NCI-H345 treated with DMSO at 0.1 percent for 48 hours (cell line): ENCODE measurements at regions not wholly inside any gene's neighbourhood (a gene's known extent, or its start where the extent isn't known, plus 50 kb on each side); places are given as distances from the start of the nearest gene placed in this dataset.

Experiments
- DNase-seq: peaks from one replicate; lab custom pipeline; 2025; ENCODE audit not compliant: unreplicated experiment; lab: John Stamatoyannopoulos, UW

DNA sequence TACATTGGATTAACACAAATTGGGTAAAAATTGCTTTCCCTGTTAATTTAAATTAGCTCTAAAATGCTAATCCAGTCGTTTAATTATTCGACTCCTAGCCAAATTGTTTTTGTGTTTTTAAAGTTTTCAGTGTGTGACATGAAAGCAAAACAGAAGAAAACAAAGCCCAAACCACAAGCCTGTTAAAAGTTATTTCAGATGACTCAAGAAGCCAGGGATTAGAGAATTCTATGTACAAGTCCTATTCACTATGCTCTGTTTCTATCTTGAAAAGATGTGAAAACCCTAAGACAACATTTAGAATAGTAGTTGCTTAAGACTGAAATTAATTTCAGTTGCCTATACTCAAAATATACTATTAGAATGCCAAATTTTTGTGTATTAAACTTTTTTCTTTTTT, 294.8 kb upstream of the ADAMTS5 start:
- no peak for DNase-seq

DNA sequence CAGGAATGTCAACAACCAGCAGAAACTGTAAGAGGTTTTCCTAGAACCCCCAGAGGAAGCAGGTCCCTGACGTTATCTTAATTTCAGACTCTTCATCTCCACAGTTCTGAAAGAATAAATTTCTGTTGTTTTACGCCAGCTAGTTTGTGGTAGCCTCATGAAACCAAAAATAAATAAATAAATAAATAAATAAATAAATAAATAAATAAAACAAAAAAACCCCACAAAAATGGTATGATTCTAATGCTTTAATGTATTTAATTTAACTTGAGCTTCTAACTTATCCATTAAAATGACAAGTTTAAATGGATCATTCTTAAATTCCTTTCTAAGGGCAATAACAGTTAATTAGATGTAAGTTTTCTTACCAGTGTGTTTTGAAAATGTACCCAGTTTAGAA, 293.8 kb upstream of the ADAMTS5 start:
- DNase-seq, result no peak

- DNase-seq, result no peak
These were observed 292.0 kb upstream of the ADAMTS5 start for GRCh38 chr21:27258742-27259448.

DNA sequence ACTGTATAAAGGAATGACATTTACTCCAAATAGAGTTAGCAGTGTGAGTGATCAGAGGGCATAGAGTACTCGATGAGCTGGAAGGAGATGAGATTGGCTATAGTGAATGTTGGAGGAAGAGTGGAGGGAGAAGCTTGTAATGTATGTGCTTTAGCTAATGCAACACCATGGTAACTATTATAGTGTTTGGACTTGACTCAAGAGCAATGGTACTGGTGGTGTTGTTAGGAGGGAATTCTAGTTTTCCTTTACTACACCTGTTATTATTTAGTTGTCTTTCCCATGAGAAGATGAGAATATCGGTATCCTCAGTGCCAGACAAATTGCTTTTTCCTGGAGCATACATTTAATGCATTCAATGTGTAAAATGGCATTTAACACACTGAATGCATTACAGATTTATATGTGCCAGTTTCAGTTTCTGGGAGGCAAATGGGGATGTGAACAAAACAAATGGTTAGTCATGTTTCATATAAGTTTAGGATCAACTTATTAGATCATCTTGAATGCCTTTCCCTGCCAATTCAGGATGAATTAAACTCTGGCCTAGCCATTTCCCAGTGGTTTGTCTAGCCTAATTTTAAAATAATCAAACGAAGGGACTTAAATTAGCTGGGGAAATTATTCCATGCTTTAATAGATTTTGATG, 291.1 kb upstream of the ADAMTS5 start:
- no peak for DNase-seq

- DNase-seq, result no peak
These were observed 290.3 kb upstream of the ADAMTS5 start for GRCh38 chr21:27257226-27257625.

DNA sequence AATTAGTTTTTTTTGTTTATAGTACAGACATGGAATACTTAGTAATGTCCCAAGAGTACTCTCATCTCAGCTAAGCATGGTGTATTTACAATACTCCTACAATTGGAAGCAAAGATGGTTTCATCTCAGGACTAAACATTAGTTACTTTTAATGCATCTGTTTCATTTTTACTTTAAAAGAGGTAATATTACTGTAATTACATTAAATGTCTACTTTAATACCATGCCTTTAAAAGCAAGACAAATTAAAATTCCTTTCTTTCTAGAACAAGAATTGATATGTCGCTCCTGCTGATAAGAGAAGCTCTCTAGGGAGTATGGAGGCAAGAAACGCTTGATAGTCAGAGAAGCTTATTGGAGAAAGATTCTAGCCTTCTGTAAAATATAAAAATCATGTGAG, 284.9 kb upstream of the ADAMTS5 start:
- DNase-seq, result no peak

DNA sequence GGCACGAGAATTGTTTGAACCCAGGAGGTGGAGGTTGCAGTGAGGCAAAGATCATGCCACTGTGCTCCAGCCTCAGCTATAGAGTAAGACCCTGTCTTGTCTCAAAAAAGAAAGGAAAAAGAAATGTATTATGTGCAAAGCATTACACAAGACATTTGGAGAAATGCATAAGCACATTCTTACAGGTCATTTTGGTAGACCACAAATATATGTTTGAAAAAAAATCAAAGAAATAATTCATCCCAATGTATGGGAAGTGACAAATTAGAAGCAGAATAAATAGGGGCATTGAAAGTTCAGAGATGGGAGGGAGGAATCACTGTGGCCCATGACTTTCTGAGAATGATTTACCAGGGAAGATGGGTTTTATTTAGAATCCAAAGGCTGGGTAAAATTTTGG, 283.5 kb upstream of the ADAMTS5 start:
- DNase-seq, result no peak

DNA sequence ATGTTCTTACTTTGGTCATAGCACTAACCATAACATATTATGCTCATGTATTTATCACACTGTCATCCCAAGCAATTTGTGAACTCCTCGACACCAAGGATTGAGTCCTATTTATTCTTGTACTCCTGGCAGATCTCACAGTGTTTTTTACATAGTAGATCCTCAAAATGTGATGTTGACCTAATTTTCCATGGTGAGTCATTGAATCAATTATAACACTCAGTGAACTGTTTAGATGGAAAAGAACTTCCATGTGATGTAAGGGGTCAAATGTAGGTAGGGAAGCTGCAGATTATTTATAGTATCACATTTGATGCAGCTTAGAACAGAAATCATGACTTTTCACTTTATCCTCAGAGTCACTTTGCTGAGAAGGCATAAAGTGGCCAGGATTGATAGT, 281.9 kb upstream of the ADAMTS5 start:
- DNase-seq, result no peak

- DNase-seq, result no peak
These were observed 279.9 kb upstream of the ADAMTS5 start for GRCh38 chr21:27246741-27247140.

- no peak for DNase-seq
These were observed 277.9 kb upstream of the ADAMTS5 start for GRCh38 chr21:27244776-27245175.

- no peak for DNase-seq
These were observed 277.5 kb upstream of the ADAMTS5 start for GRCh38 chr21:27244352-27244751.

DNA sequence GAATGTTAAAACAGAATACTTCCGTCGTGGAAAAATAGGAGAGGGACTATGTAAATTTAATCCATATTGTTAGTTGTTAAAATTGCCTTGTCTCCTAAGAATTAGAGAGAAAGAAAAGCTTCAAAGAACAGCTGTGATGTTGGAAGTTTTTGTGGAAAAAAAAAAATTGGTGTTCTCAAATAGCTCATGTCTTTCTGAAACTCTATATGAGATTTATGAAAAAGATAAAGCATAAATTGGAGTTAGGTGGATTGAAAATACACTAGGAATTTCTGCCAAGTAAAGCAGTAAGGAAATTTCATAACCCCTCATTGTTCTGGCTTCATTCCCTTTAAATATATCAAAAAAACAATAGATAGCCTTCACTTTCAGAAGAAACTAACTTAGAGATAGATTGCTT, 274.0 kb upstream of the ADAMTS5 start:
- no peak for DNase-seq

DNA sequence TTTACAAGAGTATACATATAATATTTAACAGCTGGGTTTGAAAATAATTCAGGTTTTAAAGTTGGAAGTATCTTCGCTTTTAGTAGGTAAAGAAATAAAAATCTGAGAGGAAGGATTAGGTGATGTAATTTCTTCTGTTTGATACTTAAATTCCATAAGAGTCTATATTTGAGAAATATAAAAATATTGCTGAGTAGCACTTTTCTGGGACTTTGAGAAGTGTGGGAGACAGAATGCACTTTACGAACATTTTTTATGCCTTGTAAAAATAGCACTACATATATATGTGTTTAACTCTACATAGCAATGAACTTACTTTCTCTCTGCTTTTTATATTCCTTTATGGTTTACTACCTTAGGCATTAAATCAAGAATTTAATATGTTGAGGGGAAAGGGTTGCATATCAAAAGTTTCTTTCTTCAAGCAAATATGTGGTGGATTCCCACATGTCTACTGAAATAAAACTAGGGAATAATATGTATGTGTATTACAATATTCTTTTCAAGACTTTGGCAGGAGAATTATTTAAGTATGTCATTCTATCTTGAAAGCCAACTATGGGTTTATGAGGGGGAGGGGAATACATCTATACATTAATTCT, 266.7 kb upstream of the ADAMTS5 start:
- DNase-seq, result no peak

GRCh38 chr21:27225940-27226339, 259.1 kb upstream of the ADAMTS5 start:
- DNase-seq, result no peak

GRCh38 chr21:27225151-27225550, 258.3 kb upstream of the ADAMTS5 start:
- DNase-seq, result no peak

GRCh38 chr21:27224169-27224568, 257.3 kb upstream of the ADAMTS5 start:
- no peak for DNase-seq

DNA sequence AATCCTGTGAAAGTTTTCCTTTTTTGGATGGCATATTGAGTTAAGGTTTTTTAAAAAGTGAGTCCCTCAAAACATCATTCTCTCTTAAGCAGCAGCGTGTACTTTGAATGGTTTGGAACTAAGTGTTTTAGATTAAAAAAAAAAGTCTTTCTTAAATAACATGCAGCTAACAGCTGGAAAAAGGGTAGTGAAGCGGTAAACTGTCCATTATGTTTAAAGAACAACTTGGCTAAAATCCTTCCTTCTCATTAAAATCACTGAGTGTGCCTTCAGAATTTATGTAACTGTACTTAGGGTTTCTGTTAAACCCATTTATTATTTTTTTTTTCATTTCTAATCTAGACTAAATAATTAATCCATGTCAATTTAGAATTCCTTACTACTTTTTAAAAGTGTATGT, 254.2 kb upstream of the ADAMTS5 start:
- DNase-seq, result no peak

DNA sequence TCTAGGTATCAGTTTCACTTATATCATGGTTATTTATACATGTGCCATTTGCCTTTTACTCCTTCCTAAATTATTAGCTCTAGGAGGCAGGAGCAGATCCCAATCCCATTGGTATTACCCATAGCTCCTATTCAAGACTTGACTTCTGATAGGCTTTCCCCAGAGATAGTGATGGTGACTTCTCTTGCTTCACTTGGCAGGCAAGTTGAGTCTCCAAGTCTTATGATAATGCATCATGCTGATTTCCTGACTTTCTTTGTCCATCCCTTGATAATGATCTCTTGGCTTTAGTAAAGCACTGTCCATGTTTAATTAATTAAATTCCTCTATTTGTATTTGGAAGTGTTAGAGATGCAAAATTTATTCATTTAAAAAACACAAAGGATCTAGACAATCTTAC, 253.5 kb upstream of the ADAMTS5 start:
- no peak for DNase-seq

- no peak for DNase-seq
These were observed 252.2 kb upstream of the ADAMTS5 start for GRCh38 chr21:27219068-27219467.

DNA sequence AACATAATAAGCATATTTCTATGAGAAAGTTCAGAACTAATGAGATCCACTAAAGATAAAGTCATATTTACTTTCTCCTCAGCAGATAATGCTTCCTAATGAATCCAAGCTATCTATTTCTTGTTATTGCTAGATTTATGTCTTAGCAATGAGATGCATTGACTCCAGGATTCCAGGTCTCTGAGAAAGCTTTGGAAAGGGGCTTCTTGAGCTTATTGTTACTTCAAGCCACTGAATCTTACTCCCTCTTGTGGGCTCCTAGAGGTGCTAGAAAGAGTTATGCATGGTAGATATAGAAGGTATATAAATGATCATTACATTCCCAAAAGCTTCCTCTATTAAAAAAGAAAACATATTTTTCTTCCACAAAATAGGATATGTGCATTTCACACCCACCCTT, 246.4 kb upstream of the ADAMTS5 start:
- DNase-seq, result no peak

DNA sequence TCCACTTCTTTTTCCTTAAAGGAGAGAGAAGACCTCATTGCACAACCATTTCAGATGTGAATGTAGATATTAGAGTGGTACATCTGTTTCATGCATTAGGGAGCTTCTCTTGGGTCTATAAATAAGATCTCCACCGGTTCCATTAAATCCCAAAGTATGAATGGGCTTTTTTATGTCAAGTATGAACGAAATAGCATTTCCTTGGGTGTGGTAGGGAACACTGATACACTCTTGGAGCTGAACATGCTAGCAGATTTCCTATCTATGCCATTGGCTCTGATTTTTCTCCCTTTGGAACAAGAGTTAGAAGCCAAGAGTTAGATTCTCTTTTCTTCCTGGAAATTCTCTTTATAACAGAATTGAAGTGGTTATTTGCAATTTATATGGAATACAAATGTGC, 245.6 kb upstream of the ADAMTS5 start:
- DNase-seq, result no peak

GRCh38 chr21:27209546-27209945, 242.7 kb upstream of the ADAMTS5 start:
- no peak for DNase-seq
